ENCODE measurements at regions not wholly inside any gene's neighbourhood (a gene's known extent, or its start where the extent isn't known, plus 50 kb on each side); places are given as distances from the start of the nearest gene placed in this dataset.

- intact Hi-C loops (cut with DNase I; ENCODE audit: low total_unique reads): no loop called here
- DNase-seq: no peak
- Histone ChIP-seq H3K4me1 (peaks cover 0 to 4% (median 0%) of the 10 kb centered on the region in 6 donors), H3K27ac (no peak overlapping the region), H3K27me3 (replicated peaks in 1 of 7) (peaks cover 0 to 14% (median 0%) of the 10 kb centered on the region in 7 donors), H3K9me3 (peaks cover 0 to 14% (median 9%) of the 10 kb centered on the region in 8 donors), H3K36me3 (no peaks in the 10 kb centered on the region), H3K4me3 (no peak overlapping the region)
- no peak for TF ChIP-seq POLR2A (IDR thresholded peaks at IDR 0.05)
- TF ChIP-seq CTCF (IDR thresholded peaks at IDR 0.05 in 8 of 11, conservative IDR thresholded peaks at IDR 0.05 in 3 of 11): no peak
- no peak for TF ChIP-seq POLR2AphosphoS5 (IDR thresholded peaks at IDR 0.05)
- 82 to 94% (median 90%) methylated on average over 2 of the region's 2 CpGs for whole genome bisulfite sequencing, 5 donors
Measured at GRCh38 chr1:159641221-159641620, 53.6 kb downstream of the APCS start.

- H3K9me3 ChIP-seq: peaks cover 0 to 14% (median 9%) of the 10 kb centered on the region in 8 donors
- H3K27ac ChIP-seq: peak overlapping the region in 4 of 8 donors; percentile 38 to 80 (median 54)
- H3K4me3 ChIP-seq: no peak overlapping the region
- H3K4me1 ChIP-seq: peaks cover 0 to 13% (median 0%) of the 10 kb centered on the region in 6 donors
- H3K36me3 ChIP-seq: no peaks in the 10 kb centered on the region
- peaks cover 0 to 3% (median 0%) of the 10 kb centered on the region in 7 donors for H3K27me3 ChIP-seq (replicated peaks in 1 of 7)
- TF ChIP-seq POLR2AphosphoS5 (IDR thresholded peaks at IDR 0.05) (no peak), CTCF (IDR thresholded peaks at IDR 0.05 in 8 of 11, conservative IDR thresholded peaks at IDR 0.05 in 3 of 11) (no peak), POLR2A (IDR thresholded peaks at IDR 0.05) (no peak)
- intact Hi-C loops (cut with DNase I; ENCODE audit: low total_unique reads): no loop called here
- DNase-seq: no peak
Measured at GRCh38 chr1:159646687-159647086, 59.1 kb downstream of the APCS start.

- peaks cover 0 to 13% (median 0%) of the 10 kb centered on the region in 6 donors for H3K4me1 ChIP-seq
- H3K27ac ChIP-seq: peak overlapping the region in 1 of 8 donors; percentile 80
- 78 to 92% (median 80%) methylated on average over 2 of the region's 2 CpGs for WGBS, 5 donors
- TF ChIP-seq CTCF (IDR thresholded peaks at IDR 0.05 in 8 of 11, conservative IDR thresholded peaks at IDR 0.05 in 3 of 11) (no peak), POLR2A (IDR thresholded peaks at IDR 0.05) (no peak), POLR2AphosphoS5 (IDR thresholded peaks at IDR 0.05) (no peak)
- H3K36me3 ChIP-seq: no peaks in the 10 kb centered on the region
- H3K9me3 ChIP-seq: peaks cover 0 to 14% (median 9%) of the 10 kb centered on the region in 8 donors
- DNase-seq: no peak
- H3K27me3 ChIP-seq (replicated peaks in 1 of 7): no peaks in the 10 kb centered on the region
- intact Hi-C loops (cut with DNase I; ENCODE audit: low total_unique reads): no loop called here
- no peak overlapping the region for H3K4me3 ChIP-seq
Measured at GRCh38 chr1:159647616-159648015, 60.0 kb downstream of the APCS start.

GRCh38 chr1:159652506-159652905 lies 61.9 kb downstream of the CRP start:
- H3K4me3 ChIP-seq: no peak overlapping the region
- WGBS, 5 donors: 92 to 100% (median 100%) methylated on average over 1 of the region's 1 CpG
- TF ChIP-seq CTCF (IDR thresholded peaks at IDR 0.05 in 8 of 11, conservative IDR thresholded peaks at IDR 0.05 in 3 of 11) (no peak), POLR2AphosphoS5 (IDR thresholded peaks at IDR 0.05) (no peak), POLR2A (IDR thresholded peaks at IDR 0.05) (no peak)

More at GRCh38 chr1:159652506-159652905, 61.9 kb downstream of the CRP start:
- Histone ChIP-seq H3K36me3 (no peaks in the 10 kb centered on the region), H3K27ac (no peak overlapping the region), H3K27me3 (replicated peaks in 1 of 7) (no peaks in the 10 kb centered on the region), H3K4me1 (no peaks in the 10 kb centered on the region), H3K9me3 (no peaks in the 10 kb centered on the region)
- DNase-seq: no peak
- intact Hi-C loops (cut with DNase I; ENCODE audit: low total_unique reads): no loop called here
